DND-41 (cell line): ENCODE measurements at regions not wholly inside any gene's neighbourhood (a gene's known extent, or its start where the extent isn't known, plus 50 kb on each side); places are given as distances from the start of the nearest gene placed in this dataset.
"Not testable (repeated sequence)": the region's sequence is repeated elsewhere in the genome, so short reads cannot be mapped to it uniquely, and the experiment has no call there.

Experiments
- ATAC-seq: fragments of 200-7000 bp; cut with Tn5 transposase; 3 replicates; pipeline ENCODE4 v1.9.1; 2021; ENCODE audit warnings: low read depth; ENCODE audit not compliant: insufficient read depth
- DNase-seq: peaks from one replicate; pipeline ENCODE4 v3.0.0-alpha.2; 2020
- H2AFZ ChIP-seq: 2 replicates; pipeline ENCODE4 v1.6.0; 2012; ENCODE audit warnings: low read depth, low read length
- H3K27ac ChIP-seq: 2 replicates; pipeline ENCODE4 v1.5.1; 2012; ENCODE audit warnings: low read length, inconsistent platforms
- H3K27me3 ChIP-seq: fragments of 200-600 bp; sonication (generic); 2 replicates; pipeline ENCODE4 v1.6.0; 2012; ENCODE audit warnings: low read length, mild to moderate bottlenecking, inconsistent platforms; ENCODE audit not compliant: insufficient read depth, poor library complexity
- H3K36me3 ChIP-seq: 2 replicates; pipeline ENCODE4 v1.5.1; 2012; ENCODE audit warnings: low read length, inconsistent platforms; ENCODE audit not compliant: insufficient read depth
- H3K4me1 ChIP-seq: 2 replicates; pipeline ENCODE4 v1.5.1; 2012; ENCODE audit warnings: mild to moderate bottlenecking, low read length; ENCODE audit not compliant: insufficient read depth
- H3K4me2 ChIP-seq: 2 replicates; pipeline ENCODE4 v1.6.0; 2012; ENCODE audit warnings: mild to moderate bottlenecking, moderate library complexity, low read length, inconsistent platforms; ENCODE audit not compliant: insufficient read depth
- H3K4me3 ChIP-seq, 2 experiments: fragments of 200-600 bp in 1 of 2; shearing (Covaris generic) in 1 of 2; 2 replicates each; pipeline ENCODE4 v1.5.1; 2012 to 2016; ENCODE audit warnings: inconsistent platforms in 2 of 2, low read length in 2 of 2, mild to moderate bottlenecking in 2 of 2, low read depth in 1 of 2, moderate library complexity in 1 of 2
- H3K79me2 ChIP-seq: 2 replicates; pipeline ENCODE4 v1.6.0; 2012; ENCODE audit warnings: low read length, inconsistent platforms; ENCODE audit not compliant: insufficient read depth
- H3K9ac ChIP-seq: 2 replicates; pipeline ENCODE4 v1.6.0; 2012; ENCODE audit warnings: low read depth, mild to moderate bottlenecking, inconsistent platforms, low read length, moderate library complexity
- H3K9me3 ChIP-seq: 2 replicates; pipeline ENCODE4 v1.5.1; 2012; ENCODE audit warnings: low read length, moderate library complexity, mild to moderate bottlenecking, inconsistent platforms; ENCODE audit not compliant: insufficient read depth, severe bottlenecking
- H4K20me1 ChIP-seq: 2 replicates; pipeline ENCODE4 v1.6.0; 2012; ENCODE audit warnings: low read length; ENCODE audit not compliant: insufficient read depth

GRCh38 chr2:87608377-87609166, 139.3 kb upstream of the PLGLB2 start:
- H2AFZ ChIP-seq, H3K4me1 ChIP-seq, H3K4me2 ChIP-seq, H3K4me3 ChIP-seq, H3K27ac ChIP-seq, DNase-seq, H3K9ac ChIP-seq, H3K36me3 ChIP-seq, H4K20me1 ChIP-seq, ATAC-seq, H3K9me3 ChIP-seq, H3K27me3 ChIP-seq, H3K79me2 ChIP-seq: not testable (repeated sequence)

DNA sequence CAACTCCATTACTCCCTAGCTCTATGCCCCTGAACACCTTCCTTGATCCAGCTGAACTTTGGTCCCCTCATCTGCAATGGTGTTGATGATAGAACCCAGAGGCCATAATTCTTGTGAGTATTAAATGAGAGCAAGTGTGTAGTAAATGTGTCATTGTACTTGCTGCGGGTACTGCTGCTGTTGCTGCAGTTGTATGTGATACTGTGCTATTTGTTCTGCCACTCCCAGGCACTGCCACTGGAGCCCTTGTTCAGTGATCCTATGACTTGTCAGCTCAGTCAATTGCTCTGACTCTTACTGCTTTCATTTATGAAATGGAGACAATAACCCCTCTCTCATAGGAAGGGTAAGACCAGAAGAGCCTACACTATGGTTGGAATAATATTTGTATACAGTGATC, 136.9 kb upstream of the PLGLB2 start:
- not testable (repeated sequence) for H3K4me1 ChIP-seq, H3K9me3 ChIP-seq, H3K27me3 ChIP-seq, DNase-seq, H2AFZ ChIP-seq, H4K20me1 ChIP-seq, H3K4me3 ChIP-seq, ATAC-seq, H3K36me3 ChIP-seq, H3K4me2 ChIP-seq, H3K27ac ChIP-seq, H3K9ac ChIP-seq, H3K79me2 ChIP-seq

GRCh38 chr2:87611416-87611815, 136.5 kb upstream of the PLGLB2 start:
- H2AFZ ChIP-seq, H3K9ac ChIP-seq, H3K9me3 ChIP-seq: not testable (repeated sequence)

DNA sequence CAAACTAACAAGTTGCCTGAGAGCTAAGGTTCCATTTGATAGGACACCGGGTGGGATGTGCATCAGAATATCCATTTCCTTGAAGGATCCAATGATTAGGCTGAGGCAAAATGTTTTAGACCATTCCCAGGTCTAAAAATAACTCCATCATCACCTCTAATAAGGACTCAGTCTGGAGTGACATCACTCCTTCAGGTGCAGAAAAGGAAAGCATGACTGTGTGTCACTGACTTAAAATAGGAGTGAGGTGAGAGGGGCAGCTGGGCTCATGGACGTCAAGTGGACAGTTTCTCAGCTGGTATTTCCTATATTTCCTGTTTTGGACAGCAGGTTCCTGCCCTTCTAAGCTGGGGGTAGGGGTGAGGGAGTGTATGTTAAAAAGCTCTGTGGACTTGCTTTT, 135.9 kb upstream of the PLGLB2 start:
- H3K27ac ChIP-seq, H3K9me3 ChIP-seq, H3K27me3 ChIP-seq, ATAC-seq, H2AFZ ChIP-seq, H3K4me3 ChIP-seq, H3K36me3 ChIP-seq, H4K20me1 ChIP-seq, H3K79me2 ChIP-seq, H3K4me2 ChIP-seq, DNase-seq, H3K4me1 ChIP-seq, H3K9ac ChIP-seq: not testable (repeated sequence)

More at GRCh38 chr2:87611416-87611815, 136.5 kb upstream of the PLGLB2 start:
- not testable (repeated sequence) for H4K20me1 ChIP-seq, H3K36me3 ChIP-seq, H3K27me3 ChIP-seq, H3K4me1 ChIP-seq, H3K27ac ChIP-seq, H3K4me3 ChIP-seq, DNase-seq, H3K79me2 ChIP-seq, H3K4me2 ChIP-seq, ATAC-seq

DNA sequence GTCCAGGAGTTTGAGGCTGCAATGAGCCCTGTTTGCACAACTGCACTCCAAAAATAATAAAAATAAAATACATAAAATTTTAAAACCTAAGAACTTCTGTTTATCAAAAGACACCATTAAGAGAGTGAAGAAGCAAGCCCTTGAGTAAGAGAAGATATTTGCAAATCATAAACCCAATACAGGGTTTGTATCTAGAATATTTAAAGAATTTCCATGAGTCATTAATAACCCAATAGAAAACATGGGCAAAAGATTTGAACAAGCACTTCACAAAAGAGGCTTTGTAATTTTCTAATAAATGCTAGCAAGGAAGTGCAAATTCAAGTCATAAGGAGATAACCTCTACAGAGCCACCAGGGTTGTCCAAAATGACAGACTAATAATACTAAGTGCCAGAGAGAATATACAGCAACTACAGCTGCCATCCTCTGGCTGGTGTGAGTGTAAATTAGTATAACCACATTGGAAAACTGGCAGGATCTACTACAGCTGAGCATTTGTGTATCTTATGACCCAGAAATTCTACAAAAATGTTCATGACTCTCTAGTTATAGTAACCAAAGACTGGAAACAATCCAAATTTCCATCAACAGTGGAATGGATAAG, 133.0 kb upstream of the PLGLB2 start:
- not testable (repeated sequence) for H3K27me3 ChIP-seq, H3K4me3 ChIP-seq, H3K9ac ChIP-seq, H3K4me2 ChIP-seq, DNase-seq, H2AFZ ChIP-seq, H3K4me1 ChIP-seq, H4K20me1 ChIP-seq, H3K79me2 ChIP-seq, H3K36me3 ChIP-seq, H3K9me3 ChIP-seq, ATAC-seq, H3K27ac ChIP-seq

DNA sequence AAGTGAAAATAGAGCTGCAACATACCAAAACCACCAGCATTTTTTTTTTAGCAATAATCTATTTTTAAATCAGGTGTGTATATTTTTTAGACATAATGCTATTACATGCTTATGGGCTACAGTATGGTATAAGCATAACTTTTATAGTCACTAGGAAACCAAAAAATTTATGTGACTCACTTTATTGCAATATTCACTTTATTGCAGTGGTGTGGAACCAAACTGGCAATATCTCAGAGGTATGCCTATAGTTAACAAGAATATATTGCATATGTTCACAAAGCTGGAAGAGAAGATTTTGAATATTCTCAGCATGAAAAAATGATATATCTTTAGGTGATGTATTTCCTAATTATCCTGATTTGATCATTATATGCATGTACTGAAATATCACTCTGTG, 128.8 kb upstream of the PLGLB2 start:
- not testable (repeated sequence) for H3K4me2 ChIP-seq, H3K9me3 ChIP-seq, DNase-seq, H3K27me3 ChIP-seq, H3K36me3 ChIP-seq, H3K79me2 ChIP-seq, H3K27ac ChIP-seq, H4K20me1 ChIP-seq, H3K9ac ChIP-seq, ATAC-seq, H3K4me1 ChIP-seq, H3K4me3 ChIP-seq, H2AFZ ChIP-seq

- not testable (repeated sequence) for H3K79me2 ChIP-seq, H3K27me3 ChIP-seq, H3K36me3 ChIP-seq, DNase-seq, H4K20me1 ChIP-seq, H3K4me2 ChIP-seq, H3K9me3 ChIP-seq, H3K27ac ChIP-seq, ATAC-seq, H3K4me1 ChIP-seq, H3K4me3 ChIP-seq, H2AFZ ChIP-seq, H3K9ac ChIP-seq
Observed at GRCh38 chr2:87621139-87621538, 126.7 kb upstream of the PLGLB2 start.

DNA sequence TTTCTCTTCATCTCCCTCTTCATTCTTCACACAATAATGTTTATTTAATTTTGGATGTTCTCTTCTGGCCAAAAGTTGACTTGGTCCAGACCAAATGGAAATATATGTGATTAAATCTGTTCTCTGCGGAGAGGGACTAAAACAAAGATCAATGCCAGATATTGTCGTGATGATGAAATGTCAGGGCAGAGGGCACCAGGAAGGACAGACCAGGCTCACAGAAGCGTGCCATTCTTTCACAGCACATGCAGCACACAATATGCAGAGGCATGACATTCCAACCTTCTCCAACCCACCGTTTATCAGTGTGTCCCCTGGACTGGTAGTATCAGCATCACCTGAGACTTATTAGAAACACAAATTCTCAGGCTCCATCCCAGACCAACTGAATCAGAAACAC, 125.2 kb upstream of the PLGLB2 start:
- H3K4me1 ChIP-seq, H3K4me3 ChIP-seq, H4K20me1 ChIP-seq, H3K27me3 ChIP-seq, DNase-seq, H3K27ac ChIP-seq, ATAC-seq, H3K9ac ChIP-seq, H3K79me2 ChIP-seq, H2AFZ ChIP-seq, H3K4me2 ChIP-seq, H3K36me3 ChIP-seq, H3K9me3 ChIP-seq: not testable (repeated sequence)
